OCI-LY3 (cell line): ENCODE measurements at regions not wholly inside any gene's neighbourhood (a gene's known extent, or its start where the extent isn't known, plus 50 kb on each side); places are given as distances from the start of the nearest gene placed in this dataset.

ENCODE experiments used
- H2AFZ ChIP-seq: fragments of 200-600, 300-600 bp; shearing (Covaris generic); 2 replicates; pipeline ENCODE4 v1.6.0; 2014; ENCODE audit warnings: antibody characterized with exemption, low read depth, low read length
- H3K27ac ChIP-seq: fragments of 200-600, 300-600 bp; sonication (generic); 2 replicates; pipeline ENCODE4 v1.5.1; 2014; ENCODE audit warnings: mild to moderate bottlenecking, low read length, moderate library complexity, mixed read lengths
- H3K27me3 ChIP-seq: fragments of 200-600, 300-600 bp; sonication (generic); 2 replicates; pipeline ENCODE4 v1.6.1; 2014; ENCODE audit warnings: low read depth, low read length, mixed read lengths
- H3K36me3 ChIP-seq: fragments of 200-600, 300-600 bp; sonication (generic); replicated peaks from 2 replicates; pipeline ENCODE3; 2014; ENCODE audit warnings: low read depth, low read length, mixed read lengths
- H3K4me1 ChIP-seq: fragments of 300-600, 200-600 bp; sonication (generic); 2 replicates; pipeline ENCODE4 v1.6.1; 2014; ENCODE audit warnings: low read length, mixed read lengths
- H3K4me2 ChIP-seq: fragments of 200-600, 300-600 bp; sonication (generic); 2 replicates; pipeline ENCODE4 v1.6.1; 2014; ENCODE audit warnings: low read length, mixed read lengths
- H3K4me3 ChIP-seq: fragments of 300-600, 200-600 bp; sonication (generic); 2 replicates; pipeline ENCODE4 v1.5.1; 2014; ENCODE audit warnings: antibody characterized with exemption, mild to moderate bottlenecking, low read length, moderate library complexity
- H3K79me2 ChIP-seq: fragments of 300-600, 200-600 bp; shearing (Covaris generic); 2 replicates; pipeline ENCODE4 v1.6.1; 2014; ENCODE audit warnings: mild to moderate bottlenecking, low read length, mixed read lengths
- H3K9ac ChIP-seq: fragments of 300-600, 200-600 bp; shearing (Covaris generic); 2 replicates; pipeline ENCODE4 v1.6.0; 2014; ENCODE audit warnings: mild to moderate bottlenecking, low read length, moderate library complexity
- H3K9me3 ChIP-seq: fragments of 200-600, 300-600 bp; shearing (Covaris generic); 2 replicates; pipeline ENCODE4 v1.6.1; 2014; ENCODE audit warnings: low read length, mixed read lengths; ENCODE audit not compliant: insufficient read depth
- H4K20me1 ChIP-seq: fragments of 200-600, 300-600 bp; sonication (generic); 2 replicates; pipeline ENCODE4 v1.6.1; 2016; ENCODE audit warnings: low read length, mixed read lengths; ENCODE audit not compliant: insufficient read depth
- EZH2phosphoT487 ChIP-seq: fragments of 200-600 bp; shearing (Covaris generic); IDR thresholded peaks from 2 replicates; pipeline ENCODE4 v1.6.1; 2018; ENCODE audit warnings: antibody characterized with exemption, mixed run types, low read depth
- TF ChIP-seq, protein P1 (sequence below): fragments of 200-600, 300-600 bp; sonication (generic); IDR thresholded peaks from 2 replicates; pipeline ENCODE4 v1.5.1; 2014; ENCODE audit warnings: antibody characterized with exemption, low read length, low read depth

DNA sequence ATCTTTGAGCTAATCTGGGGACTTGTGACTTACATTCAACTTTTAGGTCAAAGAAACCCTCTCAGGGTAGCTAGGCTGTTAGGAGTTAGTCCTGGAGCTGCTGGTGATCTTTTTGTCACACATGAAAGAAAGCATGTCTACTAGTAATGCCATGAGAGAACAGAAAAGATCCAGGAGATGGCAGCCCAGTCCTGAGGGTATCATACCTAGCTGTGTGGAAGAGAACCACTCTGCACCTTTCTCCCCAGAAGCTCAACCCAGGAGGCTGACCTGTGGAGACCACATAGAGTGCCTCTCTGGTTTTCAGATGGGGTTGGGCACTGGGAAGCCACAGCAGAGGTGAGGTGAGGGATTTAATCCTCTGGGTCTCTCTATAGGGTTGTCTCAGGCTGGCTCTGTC is 460.2 kb upstream of the UBE2E3 start:
- no peaks in the 10 kb centered on the region for H3K79me2 ChIP-seq
- H2AFZ ChIP-seq, result peak overlapping the region; percentile 46; the same call in 1 of the 2 replicates
- H3K27ac ChIP-seq, result no peak overlapping the region
- H3K36me3 ChIP-seq, result no peaks in the 10 kb centered on the region
- no peaks in the 10 kb centered on the region for H3K27me3 ChIP-seq
- H3K9me3 ChIP-seq, result no peaks in the 10 kb centered on the region
- TF ChIP-seq, protein P1, sequence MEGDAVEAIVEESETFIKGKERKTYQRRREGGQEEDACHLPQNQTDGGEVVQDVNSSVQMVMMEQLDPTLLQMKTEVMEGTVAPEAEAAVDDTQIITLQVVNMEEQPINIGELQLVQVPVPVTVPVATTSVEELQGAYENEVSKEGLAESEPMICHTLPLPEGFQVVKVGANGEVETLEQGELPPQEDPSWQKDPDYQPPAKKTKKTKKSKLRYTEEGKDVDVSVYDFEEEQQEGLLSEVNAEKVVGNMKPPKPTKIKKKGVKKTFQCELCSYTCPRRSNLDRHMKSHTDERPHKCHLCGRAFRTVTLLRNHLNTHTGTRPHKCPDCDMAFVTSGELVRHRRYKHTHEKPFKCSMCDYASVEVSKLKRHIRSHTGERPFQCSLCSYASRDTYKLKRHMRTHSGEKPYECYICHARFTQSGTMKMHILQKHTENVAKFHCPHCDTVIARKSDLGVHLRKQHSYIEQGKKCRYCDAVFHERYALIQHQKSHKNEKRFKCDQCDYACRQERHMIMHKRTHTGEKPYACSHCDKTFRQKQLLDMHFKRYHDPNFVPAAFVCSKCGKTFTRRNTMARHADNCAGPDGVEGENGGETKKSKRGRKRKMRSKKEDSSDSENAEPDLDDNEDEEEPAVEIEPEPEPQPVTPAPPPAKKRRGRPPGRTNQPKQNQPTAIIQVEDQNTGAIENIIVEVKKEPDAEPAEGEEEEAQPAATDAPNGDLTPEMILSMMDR, result peak; percentile 22; the same call in 1 of the 2 replicates
- TF ChIP-seq EZH2phosphoT487, result no peak
- no peaks in the 10 kb centered on the region for H4K20me1 ChIP-seq
- H3K4me1 ChIP-seq, result peaks cover 10% of the 10 kb centered on the region
- no peak overlapping the region for H3K4me2 ChIP-seq
- no peak overlapping the region for H3K4me3 ChIP-seq
- H3K9ac ChIP-seq, result no peak overlapping the region

DNA sequence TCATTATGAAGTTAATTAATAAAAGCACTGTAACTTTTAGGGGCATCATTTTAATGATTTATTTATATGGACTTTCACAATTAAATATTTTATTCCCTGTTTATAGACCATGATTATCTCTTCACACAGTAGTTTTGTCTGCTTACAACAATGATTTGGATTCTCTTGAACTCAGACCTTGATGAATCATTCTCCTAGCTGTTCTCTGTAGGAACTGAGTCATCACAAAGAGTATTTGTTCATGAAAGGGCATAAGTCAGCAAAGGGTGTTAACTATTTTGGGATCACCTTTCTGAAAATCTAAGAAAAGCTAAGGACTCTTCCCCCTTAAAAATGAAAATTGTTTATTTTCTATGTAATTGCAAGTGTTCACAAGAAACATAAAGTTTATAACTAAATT is 461.1 kb upstream of the UBE2E3 start:
- H3K4me1 ChIP-seq, result peaks cover 10% of the 10 kb centered on the region
- H3K36me3 ChIP-seq, result no peaks in the 10 kb centered on the region
- TF ChIP-seq, protein P1, result no peak
- H3K9me3 ChIP-seq, result no peaks in the 10 kb centered on the region
- no peak overlapping the region for H3K4me3 ChIP-seq
- H3K4me2 ChIP-seq, result no peak overlapping the region
- H3K27ac ChIP-seq, result no peak overlapping the region
- no peaks in the 10 kb centered on the region for H3K79me2 ChIP-seq
- H2AFZ ChIP-seq, result no peak overlapping the region
- H3K27me3 ChIP-seq, result no peaks in the 10 kb centered on the region
- no peak overlapping the region for H3K9ac ChIP-seq
- no peaks in the 10 kb centered on the region for H4K20me1 ChIP-seq

DNA sequence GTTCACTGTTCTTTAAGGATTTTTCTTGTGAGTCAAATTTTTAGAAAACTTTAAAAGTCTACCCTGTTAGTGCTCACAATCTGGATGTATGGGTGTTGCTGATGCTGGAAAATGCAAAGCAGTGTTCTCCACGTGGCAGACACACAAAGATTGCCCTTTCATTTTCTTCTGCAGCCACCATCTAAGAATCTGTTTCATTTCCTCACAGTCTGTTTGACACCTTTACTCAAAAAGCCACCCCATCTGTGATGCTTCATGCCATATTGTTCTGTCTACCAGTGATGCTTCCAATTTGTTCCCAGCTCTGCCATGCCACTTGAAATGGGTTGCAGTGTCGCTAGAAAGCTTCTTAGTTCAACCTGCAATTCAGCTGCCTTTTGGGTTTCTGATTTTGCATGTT is 464.2 kb upstream of the UBE2E3 start:
- Histone ChIP-seq H4K20me1 (no peaks in the 10 kb centered on the region), H3K27ac (no peak overlapping the region), H3K36me3 (no peaks in the 10 kb centered on the region), H3K9me3 (no peaks in the 10 kb centered on the region), H3K4me2 (peak overlapping the region; percentile 35), H2AFZ (0 out of 2 replicates have a peak overlapping the region, but pooled peaks have one; percentile 18), H3K27me3 (no peaks in the 10 kb centered on the region), H3K4me1 (peaks cover 10% of the 10 kb centered on the region), H3K79me2 (no peaks in the 10 kb centered on the region), H3K9ac (no peak overlapping the region), H3K4me3 (no peak overlapping the region)
- no peak for TF ChIP-seq EZH2phosphoT487
- TF ChIP-seq, protein P1, result no peak

DNA sequence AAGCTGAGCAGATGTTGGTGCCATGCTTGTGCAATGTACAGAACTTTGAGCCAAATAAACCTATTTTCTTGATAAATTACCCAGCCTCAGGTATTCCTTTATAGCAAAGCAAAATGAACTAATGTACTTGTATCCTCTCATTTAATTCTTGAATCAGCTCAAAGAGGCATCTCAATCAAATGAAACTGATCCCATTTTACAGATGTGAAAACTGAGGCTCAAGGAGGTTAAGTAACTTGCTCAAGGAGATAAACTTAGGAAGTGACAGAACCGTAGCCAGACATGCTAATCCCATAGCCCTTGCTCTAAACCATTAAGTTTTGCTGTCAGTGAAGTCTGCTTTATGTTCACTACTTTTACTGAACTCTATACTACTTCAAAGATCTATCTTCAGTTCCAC is 467.0 kb upstream of the UBE2E3 start:
- no peaks in the 10 kb centered on the region for H3K27me3 ChIP-seq
- no peaks in the 10 kb centered on the region for H3K36me3 ChIP-seq
- peaks cover 10% of the 10 kb centered on the region for H3K4me1 ChIP-seq
- H3K4me3 ChIP-seq, result no peak overlapping the region
- H3K9ac ChIP-seq, result no peak overlapping the region
- H2AFZ ChIP-seq, result no peak overlapping the region
- no peaks in the 10 kb centered on the region for H3K79me2 ChIP-seq
- no peaks in the 10 kb centered on the region for H3K9me3 ChIP-seq
- no peaks in the 10 kb centered on the region for H4K20me1 ChIP-seq
- TF ChIP-seq EZH2phosphoT487, result no peak
- TF ChIP-seq, protein P1, result no peak
- no peak overlapping the region for H3K27ac ChIP-seq
- no peak overlapping the region for H3K4me2 ChIP-seq
